ENCODE measurements at regions not wholly inside any gene's neighbourhood (a gene's known extent, or its start where the extent isn't known, plus 50 kb on each side); places are given as distances from the start of the nearest gene placed in this dataset.
"Not testable (repeated sequence)": the region's sequence is repeated elsewhere in the genome, so short reads cannot be mapped to it uniquely, and the experiment has no call there.

- Mint-ChIP-seq H3K27me3 (no peaks in the 10 kb centered on the region), H3K27ac (no peak overlapping the region), H3K36me3 (ENCODE audit: low read depth) (no peaks in the 10 kb centered on the region), H3K4me3 (no peak overlapping the region), H3K9me3 (peaks cover 70% of the 10 kb centered on the region), H3K4me1 (ENCODE audit: low read depth) (no peaks in the 10 kb centered on the region)
- intact Hi-C loops (cut with micrococcal nuclease), result no loop called here
Measured at GRCh38 chr6:165001502-165002157, 307.8 kb downstream of the C6orf118 start.

GRCh38 chr6:164998297-164998696, 311.1 kb downstream of the C6orf118 start:
- Mint-ChIP-seq H3K9me3 (peaks cover 66% of the 10 kb centered on the region), H3K4me1 (ENCODE audit: low read depth) (no peaks in the 10 kb centered on the region), H3K27me3 (no peaks in the 10 kb centered on the region), H3K4me3 (no peak overlapping the region), H3K27ac (no peak overlapping the region), H3K36me3 (ENCODE audit: low read depth) (no peaks in the 10 kb centered on the region)
- intact Hi-C loops (cut with micrococcal nuclease), result no loop called here

DNA sequence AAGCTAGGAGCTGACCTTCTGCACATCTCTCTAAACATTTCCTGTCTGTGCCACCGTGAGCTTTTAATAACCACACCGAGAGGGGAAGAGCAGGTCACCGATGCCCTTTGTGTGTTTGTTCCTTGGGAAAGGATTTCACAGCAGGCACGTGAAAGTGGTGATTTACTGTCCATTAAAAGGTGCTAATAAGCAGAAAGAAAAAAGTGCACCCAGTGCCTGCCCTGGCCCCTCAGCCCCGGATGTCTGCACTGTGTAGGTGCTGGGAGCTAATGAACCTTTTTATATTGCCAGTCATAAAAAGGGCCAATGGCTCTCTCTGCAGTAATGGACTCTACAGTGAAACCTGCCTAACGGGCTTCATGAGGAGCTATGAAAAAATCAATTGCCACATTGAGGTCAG, 312.6 kb downstream of the C6orf118 start:
- intact Hi-C loops (cut with micrococcal nuclease), result no loop called here
- Mint-ChIP-seq H3K9me3 (peaks cover 60% of the 10 kb centered on the region), H3K27ac (no peak overlapping the region), H3K4me3 (no peak overlapping the region), H3K36me3 (ENCODE audit: low read depth) (no peaks in the 10 kb centered on the region), H3K4me1 (ENCODE audit: low read depth) (no peaks in the 10 kb centered on the region), H3K27me3 (no peaks in the 10 kb centered on the region)

GRCh38 chr6:164991573-164991972, 317.8 kb downstream of the C6orf118 start:
- Mint-ChIP-seq H3K27me3 (no peaks in the 10 kb centered on the region), H3K4me1 (ENCODE audit: low read depth) (no peaks in the 10 kb centered on the region), H3K4me3 (no peak overlapping the region), H3K36me3 (ENCODE audit: low read depth) (no peaks in the 10 kb centered on the region), H3K9me3 (peaks cover 49% of the 10 kb centered on the region), H3K27ac (no peak overlapping the region)
- intact Hi-C loops (cut with micrococcal nuclease), result no loop called here

DNA sequence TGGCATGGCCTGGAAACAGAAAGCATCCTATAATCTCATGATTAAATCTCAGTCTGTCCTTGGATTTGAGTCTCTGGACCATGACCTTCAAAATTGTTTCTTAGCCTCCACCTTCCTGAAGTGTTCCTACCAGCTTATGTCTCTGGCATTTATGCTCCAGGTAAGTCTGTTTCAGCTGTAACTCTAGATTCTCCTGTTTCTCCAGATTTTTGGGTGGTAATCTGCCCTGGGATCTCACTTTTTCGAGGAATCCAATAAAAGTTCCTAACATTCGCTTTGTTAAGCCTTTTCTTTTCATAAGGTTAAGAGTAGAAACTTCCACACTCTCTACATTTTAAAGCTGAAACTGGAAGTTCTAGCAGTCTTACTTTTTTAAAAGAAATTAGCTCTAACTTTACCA, 318.5 kb downstream of the C6orf118 start:
- no peaks in the 10 kb centered on the region for H3K4me1 Mint-ChIP-seq (ENCODE audit: low read depth)
- intact Hi-C loops (cut with micrococcal nuclease), result no loop called here
- no peaks in the 10 kb centered on the region for H3K36me3 Mint-ChIP-seq (ENCODE audit: low read depth)
- H3K27me3 Mint-ChIP-seq, result no peaks in the 10 kb centered on the region
- H3K27ac Mint-ChIP-seq, result no peak overlapping the region
- H3K9me3 Mint-ChIP-seq, result peaks cover 49% of the 10 kb centered on the region
- no peak overlapping the region for H3K4me3 Mint-ChIP-seq

GRCh38 chr6:164982389-164982788, 327.0 kb downstream of the C6orf118 start:
- intact Hi-C loops (cut with micrococcal nuclease), result no loop called here
- Mint-ChIP-seq H3K4me3 (no peak overlapping the region), H3K4me1 (ENCODE audit: low read depth) (no peaks in the 10 kb centered on the region), H3K27me3 (no peaks in the 10 kb centered on the region), H3K36me3 (ENCODE audit: low read depth) (no peaks in the 10 kb centered on the region), H3K9me3 (peaks cover 26% of the 10 kb centered on the region), H3K27ac (no peak overlapping the region)

DNA sequence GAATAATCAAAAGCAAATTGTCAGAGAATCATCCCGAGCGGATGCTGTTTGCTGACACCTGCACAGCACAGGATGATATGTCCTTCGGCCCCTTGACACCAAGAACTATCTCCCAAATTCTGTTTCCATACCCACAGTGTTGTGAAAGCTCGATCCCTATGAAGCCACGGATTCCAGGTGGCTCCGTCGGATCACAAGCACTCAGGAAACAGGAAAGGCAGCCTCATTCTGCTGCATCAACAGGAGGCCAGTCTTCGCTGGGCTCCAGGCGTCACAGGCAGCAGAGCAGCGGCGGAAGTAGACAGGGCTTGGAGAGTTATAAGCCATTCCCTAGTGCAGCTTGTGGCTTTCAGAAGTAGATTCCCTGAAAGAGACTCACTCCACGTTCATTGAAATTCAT, 342.3 kb downstream of the C6orf118 start:
- Mint-ChIP-seq H3K27me3 (no peaks in the 10 kb centered on the region), H3K9me3 (peaks cover 25% of the 10 kb centered on the region), H3K36me3 (ENCODE audit: low read depth) (no peaks in the 10 kb centered on the region), H3K4me3 (no peak overlapping the region), H3K4me1 (ENCODE audit: low read depth) (no peaks in the 10 kb centered on the region), H3K27ac (no peak overlapping the region)
- intact Hi-C loops (cut with micrococcal nuclease), result no loop called here

DNA sequence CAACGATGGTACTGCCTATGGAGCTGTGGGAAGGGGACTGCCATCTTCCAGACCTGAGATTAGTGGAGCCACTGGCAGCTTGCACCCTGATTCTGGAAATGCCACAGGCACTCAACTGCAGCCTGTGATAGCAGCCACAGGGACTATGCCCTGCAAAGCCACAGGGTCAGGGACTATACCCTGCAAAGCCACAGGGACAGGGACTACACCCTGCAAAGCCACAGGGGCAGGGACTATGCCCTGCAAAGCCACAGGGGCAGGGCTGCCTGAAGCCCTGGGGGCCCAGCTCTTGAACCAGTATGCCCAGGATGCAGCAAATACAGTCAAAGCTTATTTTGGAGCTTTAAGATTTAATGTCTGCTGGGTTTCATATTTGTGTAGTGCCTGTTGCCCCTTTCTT, 346.6 kb downstream of the C6orf118 start:
- no peaks in the 10 kb centered on the region for H3K4me1 Mint-ChIP-seq (ENCODE audit: low read depth)
- H3K27ac Mint-ChIP-seq, result no peak overlapping the region
- H3K36me3 Mint-ChIP-seq (ENCODE audit: low read depth), result no peaks in the 10 kb centered on the region
- H3K4me3 Mint-ChIP-seq, result no peak overlapping the region
- intact Hi-C loops (cut with micrococcal nuclease), result no loop called here
- H3K27me3 Mint-ChIP-seq, result no peaks in the 10 kb centered on the region
- peaks cover 36% of the 10 kb centered on the region for H3K9me3 Mint-ChIP-seq

- Mint-ChIP-seq H3K27me3 (no peaks in the 10 kb centered on the region), H3K4me3 (no peak overlapping the region), H3K36me3 (ENCODE audit: low read depth) (no peaks in the 10 kb centered on the region)
Measured at GRCh38 chr6:164947164-164947563, 362.2 kb downstream of the C6orf118 start.

GRCh38 chr6:164942271-164942670, 367.1 kb downstream of the C6orf118 start:
- no peaks in the 10 kb centered on the region for H3K36me3 Mint-ChIP-seq (ENCODE audit: low read depth)
- H3K4me1 Mint-ChIP-seq (ENCODE audit: low read depth), result no peaks in the 10 kb centered on the region
- intact Hi-C loops (cut with micrococcal nuclease), result no loop called here

More at GRCh38 chr6:164947164-164947563, 362.2 kb downstream of the C6orf118 start:
- Mint-ChIP-seq H3K9me3 (peaks cover 31% of the 10 kb centered on the region), H3K27ac (no peak overlapping the region), H3K4me1 (ENCODE audit: low read depth) (no peaks in the 10 kb centered on the region)
- intact Hi-C loops (cut with micrococcal nuclease), result no loop called here

DNA sequence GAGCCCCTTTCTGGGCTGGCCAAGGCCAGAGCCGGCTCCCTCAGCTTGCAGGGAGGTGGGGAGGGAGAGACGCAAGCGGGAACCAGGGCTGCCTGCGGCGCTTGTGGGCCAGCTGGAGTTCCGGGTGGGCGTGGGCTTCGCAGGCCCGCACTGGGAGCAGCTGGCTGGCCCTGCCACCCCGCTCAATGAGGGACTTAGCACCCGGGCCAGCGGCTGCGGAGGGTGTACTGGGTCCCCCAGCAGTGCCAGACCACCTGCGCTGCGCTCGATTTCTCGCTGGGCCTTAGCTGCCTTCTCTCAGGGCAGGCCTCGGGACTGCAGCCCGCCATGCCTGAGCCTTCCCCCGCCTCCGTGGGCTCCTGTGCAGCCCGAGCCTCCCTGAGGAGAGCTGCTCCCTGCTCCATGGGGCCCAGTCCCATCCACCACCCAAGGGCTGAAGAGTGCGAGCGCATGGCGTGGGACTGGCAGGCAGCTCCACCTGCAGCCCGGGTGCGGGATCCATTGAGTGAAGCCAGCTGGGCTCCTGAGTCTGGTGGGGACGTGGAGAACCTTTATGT, 376.1 kb downstream of the C6orf118 start:
- intact Hi-C loops (cut with micrococcal nuclease); H3K27ac Mint-ChIP-seq; H3K4me3 Mint-ChIP-seq; H3K27me3 Mint-ChIP-seq; H3K4me1 Mint-ChIP-seq (ENCODE audit: low read depth); H3K36me3 Mint-ChIP-seq (ENCODE audit: low read depth): not testable (repeated sequence)
- H3K9me3 Mint-ChIP-seq, result peaks cover 14% of the 10 kb centered on the region

More at GRCh38 chr6:164942271-164942670, 367.1 kb downstream of the C6orf118 start:
- no peak overlapping the region for H3K4me3 Mint-ChIP-seq
- no peaks in the 10 kb centered on the region for H3K27me3 Mint-ChIP-seq
- no peak overlapping the region for H3K27ac Mint-ChIP-seq
- H3K9me3 Mint-ChIP-seq, result peaks cover 30% of the 10 kb centered on the region

GRCh38 chr6:164929408-164929977, 379.9 kb downstream of the C6orf118 start:
- intact Hi-C loops (cut with micrococcal nuclease), result no loop called here
- Mint-ChIP-seq H3K9me3 (peaks cover 14% of the 10 kb centered on the region), H3K4me3 (no peak overlapping the region), H3K36me3 (ENCODE audit: low read depth) (no peaks in the 10 kb centered on the region), H3K27ac (no peak overlapping the region), H3K4me1 (ENCODE audit: low read depth) (no peaks in the 10 kb centered on the region), H3K27me3 (no peaks in the 10 kb centered on the region)

- Mint-ChIP-seq H3K27me3 (no peaks in the 10 kb centered on the region), H3K27ac (no peak overlapping the region), H3K9me3 (peaks cover 14% of the 10 kb centered on the region), H3K36me3 (ENCODE audit: low read depth) (no peaks in the 10 kb centered on the region), H3K4me3 (no peak overlapping the region), H3K4me1 (ENCODE audit: low read depth) (no peaks in the 10 kb centered on the region)
- intact Hi-C loops (cut with micrococcal nuclease), result no loop called here
Measured at GRCh38 chr6:164928728-164929407, 380.5 kb downstream of the C6orf118 start.

- H3K27me3 Mint-ChIP-seq, result no peaks in the 10 kb centered on the region
- no peak overlapping the region for H3K27ac Mint-ChIP-seq
- peaks cover 10% of the 10 kb centered on the region for H3K9me3 Mint-ChIP-seq
- H3K4me1 Mint-ChIP-seq (ENCODE audit: low read depth), result no peaks in the 10 kb centered on the region
- H3K4me3 Mint-ChIP-seq, result no peak overlapping the region
- intact Hi-C loops (cut with micrococcal nuclease), result no loop called here
- H3K36me3 Mint-ChIP-seq (ENCODE audit: low read depth), result no peaks in the 10 kb centered on the region
Measured at GRCh38 chr6:164928057-164928727, 381.2 kb downstream of the C6orf118 start.
